Esophagus muscularis mucosa (tissue), 4 donors: ENCODE measurements at regions not wholly inside any gene's neighbourhood (a gene's known extent, or its start where the extent isn't known, plus 50 kb on each side); places are given as distances from the start of the nearest gene placed in this dataset.
A peak's percentile ranks its signal among the peaks of the same experiment; 100 is the strongest.

Experiments used
- DNase-seq: peaks from one replicate; pipeline ENCODE4 v3.0.0-alpha.2; 2017; ENCODE audit errors: extremely low spot score
- H3K27ac ChIP-seq, 4 donors: fragments of 200-600 bp; sonication (generic); replicated peaks in 1 of 4; 1 replicate in 3 of 4; 2 replicates in 1 of 4; pipeline ENCODE4 v1.5.1; 2016 to 2019; ENCODE audit warnings: mild to moderate bottlenecking in 1 of 4
- H3K27me3 ChIP-seq, 4 donors: fragments of 200-600 bp; sonication (generic); one replicate each; pipeline versions ENCODE4 v1.5.1 to v1.6.0; 2016 to 2019
- H3K36me3 ChIP-seq, 4 donors: fragments of 200-600 bp; sonication (generic); one replicate each; pipeline ENCODE4 v1.5.1; 2016 to 2019
- H3K4me1 ChIP-seq, 4 donors: fragments of 200-600 bp; sonication (generic); one replicate each; pipeline ENCODE4 v1.5.1; 2016 to 2019
- H3K4me3 ChIP-seq, 4 donors: fragments of 200-600 bp; sonication (generic); 1 replicate in 2 of 4; 2 replicates in 2 of 4; pipeline ENCODE4 v1.5.1; 2016 to 2019; ENCODE audit warnings: mild to moderate bottlenecking in 4 of 4, moderate library complexity in 1 of 4
- H3K9me3 ChIP-seq, 4 donors: fragments of 200-600 bp; sonication (generic); 1 replicate in 3 of 4; 2 replicates in 1 of 4; pipeline ENCODE4 v1.5.1; 2016 to 2019
- CTCF ChIP-seq, 3 experiments: fragments of 200-600 bp in 2 of 3; fragments of 450-650 bp in 1 of 3; sonication (generic) in 2 of 3; IDR thresholded peaks; one replicate each; pipeline ENCODE4 v1.5.1; 2017 to 2019; ENCODE audit warnings: antibody characterized with exemption in 3 of 3, mild to moderate bottlenecking in 2 of 3, moderate library complexity in 1 of 3
- EP300 ChIP-seq: sonication (generic); formaldehyde crosslinking; IDR thresholded peaks from one replicate; pipeline ENCODE4 v1.6.1; 2017; ENCODE audit warnings: antibody characterized with exemption
- POLR2A ChIP-seq: fragments of 450-650 bp; IDR thresholded peaks from one replicate; pipeline ENCODE4 v1.6.1; 2017; ENCODE audit warnings: antibody characterized with exemption, moderate library complexity, mild to moderate bottlenecking, low read depth
- POLR2AphosphoS5 ChIP-seq, 2 donors: sonication (generic); formaldehyde crosslinking; IDR thresholded peaks; one replicate each; pipeline ENCODE4 v1.6.1; 2017; ENCODE audit warnings: antibody characterized with exemption in 2 of 2
- WGBS: methylation state at CpG from one replicate; pipeline ENCODE4 v1.1.5; 2018; 5-methylcytosine and 5-hydroxymethylcytosine counted together
- intact Hi-C: fragments of 100-400 bp; cut with DNase I; formaldehyde crosslinking; loops from one replicate; pipeline ENCODE4 v1.15.1; 2023

GRCh38 chr1:2969011-2969844 is 52.0 kb upstream of the ACTRT2 start:
- Histone ChIP-seq H3K4me1 (peaks cover 0 to 13% (median 0%) of the 10 kb centered on the region in 4 donors), H3K27ac (peak overlapping the region in 3 of 4 donors; percentile 49 to 60 (median 60)), H3K36me3 (no peaks in the 10 kb centered on the region), H3K9me3 (no peaks in the 10 kb centered on the region), H3K4me3 (no peak overlapping the region), H3K27me3 (peaks cover 0 to 85% (median 0%) of the 10 kb centered on the region in 4 donors)
- TF ChIP-seq CTCF (IDR thresholded peaks at IDR 0.05) = no peak
- TF ChIP-seq POLR2A = no peak
- no peak for TF ChIP-seq EP300
- no peak for TF ChIP-seq POLR2AphosphoS5 (IDR thresholded peaks at IDR 0.05)
- no peak for DNase-seq
- 79% methylated on average over 13 of the region's 16 CpGs for WGBS
- intact Hi-C loops = no loop called here

GRCh38 chr1:2969845-2970291 is 51.4 kb upstream of the ACTRT2 start:
- peaks cover 0 to 85% (median 0%) of the 10 kb centered on the region in 4 donors for H3K27me3 ChIP-seq
- intact Hi-C loops = no loop called here
- no peak for DNase-seq
- H3K4me1 ChIP-seq = peaks cover 0 to 13% (median 0%) of the 10 kb centered on the region in 4 donors
- no peaks in the 10 kb centered on the region for H3K9me3 ChIP-seq
- H3K36me3 ChIP-seq = no peaks in the 10 kb centered on the region
- no peak overlapping the region for H3K4me3 ChIP-seq
- H3K27ac ChIP-seq = peak overlapping the region in 2 of 4 donors; percentile 49 to 60
- 86% methylated on average over 19 of the region's 23 CpGs for WGBS
- TF ChIP-seq POLR2A = no peak
- no peak for TF ChIP-seq EP300

- TF ChIP-seq POLR2A = no peak
- no peak for TF ChIP-seq EP300
- no peak for TF ChIP-seq POLR2AphosphoS5 (IDR thresholded peaks at IDR 0.05)
- no peak for TF ChIP-seq CTCF (IDR thresholded peaks at IDR 0.05)
- H3K36me3 ChIP-seq = no peaks in the 10 kb centered on the region
- H3K4me3 ChIP-seq = no peak overlapping the region
- WGBS = 92% methylated on average over 5 of the region's 23 CpGs
- DNase-seq = no peak
- intact Hi-C loops = no loop called here
- peaks cover 0 to 13% (median 0%) of the 10 kb centered on the region in 4 donors for H3K4me1 ChIP-seq
- peaks cover 0 to 86% (median 0%) of the 10 kb centered on the region in 4 donors for H3K27me3 ChIP-seq
- no peak overlapping the region for H3K27ac ChIP-seq
- no peaks in the 10 kb centered on the region for H3K9me3 ChIP-seq
Observed at GRCh38 chr1:2970311-2971071, 50.8 kb upstream of the ACTRT2 start.

- H3K36me3 ChIP-seq = no peaks in the 10 kb centered on the region
- H3K27ac ChIP-seq = no peak overlapping the region
- TF ChIP-seq EP300 = no peak
- H3K9me3 ChIP-seq = no peaks in the 10 kb centered on the region
- no peak for DNase-seq
- H3K4me3 ChIP-seq = no peak overlapping the region
- H3K27me3 ChIP-seq = peaks cover 0 to 84% (median 0%) of the 10 kb centered on the region in 4 donors
- H3K4me1 ChIP-seq = peaks cover 0 to 13% (median 0%) of the 10 kb centered on the region in 4 donors
- WGBS = no CpG with 5 or more reads among the region's 9 CpGs
- intact Hi-C loops = no loop called here
Observed at GRCh38 chr1:2971101-2971501, 50.2 kb upstream of the ACTRT2 start.
